Fibroblast of lung (primary cell): ENCODE measurements at regions not wholly inside any gene's neighbourhood (a gene's known extent, or its start where the extent isn't known, plus 50 kb on each side); places are given as distances from the start of the nearest gene placed in this dataset.

Experiments used
- DNase-seq, 2 donors: peaks; one replicate each; pipeline versions ENCODE4 v3.0.0 to v3.0.0-alpha.2; 2010; ENCODE audit warnings: low read depth in 2 of 2
- H2AFZ ChIP-seq: 2 replicates; pipeline ENCODE4 v1.5.1; 2012; ENCODE audit warnings: low read length, control low read depth, inconsistent platforms
- H3K27ac ChIP-seq: 2 replicates; pipeline ENCODE4 v1.5.1; 2011; ENCODE audit warnings: low read length, control low read depth; ENCODE audit not compliant: insufficient read depth
- H3K27me3 ChIP-seq: 2 replicates; pipeline ENCODE4 v1.5.1; 2011; ENCODE audit warnings: mild to moderate bottlenecking, low read length; ENCODE audit not compliant: control insufficient read depth, insufficient read depth
- H3K36me3 ChIP-seq: 2 replicates; pipeline ENCODE4 v1.5.1; 2011; ENCODE audit warnings: low read length; ENCODE audit not compliant: control insufficient read depth, insufficient read depth
- H3K4me1 ChIP-seq: 2 replicates; pipeline ENCODE4 v1.5.1; 2011; ENCODE audit warnings: low read length; ENCODE audit not compliant: control insufficient read depth, insufficient read depth; ENCODE audit errors: extremely low read depth
- H3K4me2 ChIP-seq: 2 replicates; pipeline ENCODE4 v1.5.1; 2011; ENCODE audit warnings: low read length, control low read depth; ENCODE audit not compliant: insufficient read depth; ENCODE audit errors: extremely low read depth
- H3K4me3 ChIP-seq, 4 experiments: fragments of 200-600 bp in 1 of 4; sonication (generic) in 1 of 4; replicated peaks in 1 of 4; 2 replicates each; pipeline ENCODE4 v1.5.1; 2011 to 2016; ENCODE audit warnings: low read length in 4 of 4, low read depth in 3 of 4, mild to moderate bottlenecking in 3 of 4, control low read depth in 2 of 4, inconsistent platforms in 1 of 4, mixed read lengths in 1 of 4; ENCODE audit not compliant: insufficient read depth in 1 of 4; ENCODE audit errors: control extremely low read depth in 1 of 4
- H3K79me2 ChIP-seq: 2 replicates; pipeline ENCODE4 v1.5.1; 2012; ENCODE audit warnings: mild to moderate bottlenecking, low read length, inconsistent platforms; ENCODE audit not compliant: control insufficient read depth, insufficient read depth
- H3K9ac ChIP-seq: 2 replicates; pipeline ENCODE4 v1.5.1; 2011; ENCODE audit warnings: mild to moderate bottlenecking, low read length, control low read depth; ENCODE audit not compliant: insufficient read depth
- H3K9me3 ChIP-seq: 2 replicates; pipeline ENCODE4 v1.5.1; 2012; ENCODE audit warnings: low read depth, low read length; ENCODE audit not compliant: control insufficient read depth, insufficient read depth
- H4K20me1 ChIP-seq: 2 replicates; pipeline ENCODE4 v1.5.1; 2011; ENCODE audit warnings: low read length; ENCODE audit not compliant: control insufficient read depth, insufficient read depth; ENCODE audit errors: extremely low read depth
- CTCF ChIP-seq, 2 donors: IDR thresholded peaks in 1 of 2; conservative IDR thresholded peaks in 1 of 2; 1 replicate in 1 of 2; 2 replicates in 1 of 2; pipeline ENCODE4 v1.5.1; 2011 to 2012; ENCODE audit warnings: low read length in 2 of 2, control low read depth in 1 of 2, inconsistent platforms in 1 of 2, low read depth in 1 of 2, mild to moderate bottlenecking in 1 of 2
- EZH2 ChIP-seq: IDR thresholded peaks from 2 replicates; pipeline ENCODE4 v1.5.1; 2012; ENCODE audit warnings: low read length, control low read depth, mild to moderate bottlenecking; ENCODE audit errors: missing control alignments

DNA sequence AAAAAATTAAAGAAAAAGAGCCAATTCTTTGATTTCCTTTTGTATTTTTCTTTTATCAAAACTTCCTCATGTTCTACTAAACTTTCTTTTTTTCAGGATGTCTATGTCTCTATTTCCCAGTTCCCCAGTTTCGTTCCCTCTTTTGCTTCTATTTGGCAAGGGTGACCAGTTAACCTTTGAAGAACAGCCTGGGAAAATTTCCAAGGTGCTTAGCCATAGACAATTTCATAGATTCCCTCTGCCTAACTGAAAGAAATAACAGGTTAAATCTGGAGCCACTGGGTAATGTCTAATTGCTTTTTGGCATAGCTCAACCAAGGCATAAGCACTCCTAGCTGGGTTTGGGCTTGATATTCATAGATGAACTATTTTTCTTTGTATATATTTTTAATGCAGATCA, 272.3 kb downstream of the ADGRL2 start:
- H3K4me3 ChIP-seq, result no peak overlapping the region
- TF ChIP-seq EZH2 (no peak), CTCF (conservative IDR thresholded peaks at IDR 0.05 in 1 of 2, IDR thresholded peaks at IDR 0.05 in 1 of 2; ENCODE audit: low read depth in 1 of 2, low read length in 2 of 2) (no peak)

DNA sequence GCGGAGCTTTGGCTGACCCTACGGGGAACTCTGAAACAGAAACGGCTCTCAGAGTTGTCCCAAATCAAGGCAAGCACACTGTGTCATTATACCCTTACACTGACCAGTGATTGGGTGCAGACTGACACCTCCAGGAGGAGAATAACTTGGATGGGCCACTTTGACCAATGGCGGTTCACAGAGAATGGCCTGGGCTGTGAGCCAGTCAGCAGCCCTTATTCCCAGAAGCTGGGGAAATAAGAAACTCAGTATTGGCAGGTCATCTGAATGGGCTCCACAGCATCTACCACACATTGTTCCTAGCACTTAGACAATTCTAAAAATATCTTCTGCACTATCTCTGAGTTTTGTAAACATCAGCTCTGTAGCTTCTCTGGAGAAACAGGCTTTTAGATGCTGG, 265.2 kb downstream of the ADGRL2 start:
- H3K4me2 ChIP-seq, result no peak overlapping the region
- TF ChIP-seq CTCF (conservative IDR thresholded peaks at IDR 0.05 in 1 of 2, IDR thresholded peaks at IDR 0.05 in 1 of 2; ENCODE audit: low read depth in 1 of 2, low read length in 2 of 2) (no peak), EZH2 (no peak)
- H3K36me3 ChIP-seq, result no peaks in the 10 kb centered on the region
- no peak overlapping the region for H3K27ac ChIP-seq
- no peaks in the 10 kb centered on the region for H3K27me3 ChIP-seq
- H3K9me3 ChIP-seq, result no peaks in the 10 kb centered on the region
- no peak for DNase-seq
- H2AFZ ChIP-seq, result no peak overlapping the region
- no peaks in the 10 kb centered on the region for H4K20me1 ChIP-seq
- H3K4me1 ChIP-seq, result no peaks in the 10 kb centered on the region
- H3K4me3 ChIP-seq, result no peak overlapping the region
- H3K9ac ChIP-seq, result no peak overlapping the region
- H3K79me2 ChIP-seq, result no peaks in the 10 kb centered on the region

More for the DNA sequence above, 272.3 kb downstream of the ADGRL2 start:
- H3K9me3 ChIP-seq, result no peaks in the 10 kb centered on the region
- no peak overlapping the region for H2AFZ ChIP-seq
- H3K27ac ChIP-seq, result no peak overlapping the region
- DNase-seq, result no peak
- H4K20me1 ChIP-seq, result no peaks in the 10 kb centered on the region
- no peak overlapping the region for H3K4me2 ChIP-seq
- no peaks in the 10 kb centered on the region for H3K36me3 ChIP-seq
- no peak overlapping the region for H3K9ac ChIP-seq
- H3K79me2 ChIP-seq, result no peaks in the 10 kb centered on the region
- no peaks in the 10 kb centered on the region for H3K27me3 ChIP-seq
- no peaks in the 10 kb centered on the region for H3K4me1 ChIP-seq

DNA sequence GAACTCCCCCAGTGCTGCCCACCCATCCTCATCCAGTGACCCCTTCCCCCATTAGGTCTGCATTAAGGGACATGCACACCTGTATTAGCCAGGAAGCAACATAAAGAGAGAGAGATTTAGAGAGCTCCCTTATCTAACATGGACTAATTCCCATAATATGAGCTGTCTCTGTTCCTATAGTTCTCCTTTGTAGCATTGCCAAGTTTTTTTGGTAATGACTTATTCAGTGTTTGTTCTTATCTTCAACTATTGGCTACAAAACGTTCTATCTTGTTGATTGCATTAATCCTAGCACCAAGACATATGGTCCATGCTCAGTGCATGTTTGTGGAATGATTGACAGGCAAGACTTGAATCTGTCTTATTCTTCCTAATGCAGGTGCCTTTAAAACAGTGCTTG, 264.0 kb downstream of the ADGRL2 start:
- H3K4me3 ChIP-seq, result no peak overlapping the region
- no peaks in the 10 kb centered on the region for H3K9me3 ChIP-seq
- no peaks in the 10 kb centered on the region for H3K4me1 ChIP-seq
- H3K27me3 ChIP-seq, result no peaks in the 10 kb centered on the region
- H2AFZ ChIP-seq, result no peak overlapping the region
- H3K36me3 ChIP-seq, result no peaks in the 10 kb centered on the region
- H3K27ac ChIP-seq, result no peak overlapping the region
- no peak overlapping the region for H3K9ac ChIP-seq
- no peaks in the 10 kb centered on the region for H3K79me2 ChIP-seq
- no peak overlapping the region for H3K4me2 ChIP-seq
- no peak for TF ChIP-seq EZH2
- TF ChIP-seq CTCF (conservative IDR thresholded peaks at IDR 0.05 in 1 of 2, IDR thresholded peaks at IDR 0.05 in 1 of 2; ENCODE audit: low read depth in 1 of 2, low read length in 2 of 2), result no peak
- no peak for DNase-seq
- H4K20me1 ChIP-seq, result no peaks in the 10 kb centered on the region
